AML-193 (cell line): ENCODE measurements at regions not wholly inside any gene's neighbourhood (a gene's known extent, or its start where the extent isn't known, plus 50 kb on each side); places are given as distances from the start of the nearest gene placed in this dataset.

ENCODE experiments used
- DNase-seq, 2 experiments: peaks; one replicate each; lab custom pipeline; 2025; lab: John Stamatoyannopoulos, UW

DNA sequence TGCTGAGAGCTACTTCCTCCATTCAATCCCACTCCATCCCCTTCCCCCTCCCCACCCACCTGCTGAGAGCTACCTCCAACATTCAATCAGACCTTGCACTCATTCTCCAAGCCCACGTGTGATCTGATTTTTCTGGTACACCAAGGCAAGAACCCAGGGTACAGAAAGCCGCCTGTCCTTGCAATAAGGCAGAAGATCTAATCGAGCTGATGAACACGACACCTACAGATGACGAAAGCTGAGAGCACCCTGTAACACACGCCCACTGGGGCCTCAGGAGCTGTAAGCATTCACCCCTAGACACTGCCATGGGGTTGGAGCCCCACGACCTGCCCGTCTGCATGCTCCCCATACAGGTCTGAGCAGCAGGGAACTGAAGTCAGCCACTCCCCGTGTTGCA, 58.3 kb downstream of the TRIML1 start:
- DNase-seq, result no peak

DNA sequence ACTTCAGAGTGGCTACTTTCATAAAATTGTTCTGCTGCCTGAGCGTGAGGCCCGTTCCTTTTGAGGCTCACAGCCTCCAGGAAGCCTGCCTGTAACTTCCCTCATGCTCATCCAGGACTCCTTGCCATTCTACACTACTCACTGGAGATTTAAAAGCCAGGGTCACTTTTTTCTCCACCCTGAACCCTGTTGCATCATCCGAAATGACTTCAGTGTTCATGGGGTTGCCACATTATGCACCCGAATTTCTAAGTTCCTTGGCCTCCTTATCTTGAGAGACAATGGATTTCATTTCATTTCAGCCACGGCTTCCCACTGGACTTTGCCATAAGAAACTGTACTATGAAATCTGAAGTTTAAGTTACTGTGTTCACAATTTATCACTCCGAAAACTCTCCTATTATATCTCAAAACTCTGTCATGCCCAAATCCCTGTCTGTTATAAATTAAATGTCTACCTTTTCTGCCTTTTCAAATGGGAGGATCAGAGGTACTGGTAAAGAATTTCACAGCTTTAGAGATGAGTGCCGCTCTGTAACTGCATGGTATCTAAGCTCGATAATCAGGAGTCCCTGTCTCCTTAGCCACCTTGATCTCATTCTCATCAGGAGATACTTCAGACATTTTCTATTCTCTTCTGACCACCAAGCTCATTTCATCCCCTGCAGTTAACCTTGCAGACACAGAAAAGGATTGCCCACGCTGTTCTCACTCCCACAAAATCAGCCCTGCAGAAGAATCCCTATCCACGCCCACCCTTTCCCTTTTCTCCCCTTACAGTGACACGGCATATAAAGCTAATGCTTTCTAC, 59.9 kb downstream of the TRIML1 start:
- no peak for DNase-seq

DNA sequence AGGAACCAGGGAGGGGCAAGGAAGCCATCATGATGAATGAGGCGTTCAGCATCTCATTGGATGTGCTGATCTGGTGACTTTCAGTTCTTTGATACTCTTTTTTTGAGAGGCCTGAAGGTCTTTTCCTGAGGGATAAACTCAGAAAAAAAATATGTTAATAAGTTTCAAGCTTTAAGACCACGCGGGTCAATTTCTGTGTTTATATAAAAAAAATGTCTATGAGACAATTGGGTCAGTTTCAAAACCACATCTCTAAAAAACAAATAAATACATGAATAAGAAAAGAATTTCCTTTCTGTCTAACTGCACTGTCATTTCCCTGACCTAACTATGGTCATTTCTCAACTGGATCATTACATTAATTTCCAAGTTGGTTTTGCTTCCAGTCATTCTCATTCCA, 62.6 kb downstream of the TRIML1 start:
- DNase-seq, result no peak

DNA sequence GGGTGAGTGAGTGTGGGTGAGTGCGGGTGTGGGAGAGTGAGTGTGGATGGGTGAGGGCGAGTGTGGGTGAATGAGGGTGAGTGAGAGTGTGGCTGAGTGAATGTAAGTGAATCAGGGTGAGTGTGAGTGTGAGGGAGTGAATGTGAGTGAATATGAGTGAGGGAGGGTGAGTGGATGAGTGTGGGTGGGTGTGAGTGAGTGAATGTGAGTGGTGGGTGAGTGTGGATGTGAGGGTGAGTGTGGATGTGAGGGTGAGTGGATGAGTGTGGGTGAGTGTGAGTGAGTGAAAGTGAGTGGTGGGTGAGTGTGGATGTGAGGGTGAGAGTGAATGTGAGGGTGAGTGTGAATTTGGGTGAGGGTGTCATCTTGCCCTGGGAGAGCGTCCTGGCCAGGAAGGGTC, 67.5 kb downstream of the TRIML1 start:
- DNase-seq, result no peak

DNA sequence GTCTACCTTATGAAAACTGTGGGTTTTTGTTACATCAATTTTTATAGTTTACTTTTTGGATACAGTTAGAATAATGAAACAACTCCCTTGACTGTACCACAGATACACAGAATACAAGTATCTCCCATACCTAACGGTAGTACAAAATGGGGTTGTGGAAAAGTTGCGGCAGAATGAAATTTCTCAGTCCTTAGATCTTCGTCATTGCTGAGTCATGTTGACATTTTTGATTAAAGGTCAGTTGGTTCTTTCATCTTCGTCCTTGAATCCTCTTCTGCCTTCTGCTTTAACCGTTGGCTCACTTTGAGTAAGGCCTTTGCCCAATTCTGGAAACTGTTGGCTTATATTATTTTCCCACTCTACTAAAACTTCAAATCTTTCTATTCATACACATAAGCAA, 75.6 kb downstream of the TRIML1 start:
- DNase-seq, result no peak

DNA sequence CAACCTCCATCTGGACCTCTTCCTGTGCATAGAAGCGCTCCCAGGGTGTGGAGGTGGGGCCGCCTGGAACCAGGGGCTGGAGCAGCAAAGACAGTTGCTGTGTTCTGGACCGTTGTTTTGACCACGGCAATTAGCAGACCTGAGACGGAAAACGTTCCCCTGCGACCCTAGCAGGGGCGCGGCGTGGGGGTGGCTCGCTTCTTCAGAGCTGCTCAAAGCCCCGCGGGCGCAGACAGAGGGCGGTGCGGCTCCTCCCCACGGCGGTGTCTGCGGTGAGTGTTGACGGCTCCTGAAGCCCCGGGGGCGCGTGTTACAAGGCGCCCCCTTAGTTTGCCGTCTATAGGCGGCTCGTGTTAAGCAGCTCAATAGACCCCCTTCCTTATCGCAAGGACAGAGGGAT, 79.2 kb downstream of the TRIML1 start:
- no peak for DNase-seq

DNA sequence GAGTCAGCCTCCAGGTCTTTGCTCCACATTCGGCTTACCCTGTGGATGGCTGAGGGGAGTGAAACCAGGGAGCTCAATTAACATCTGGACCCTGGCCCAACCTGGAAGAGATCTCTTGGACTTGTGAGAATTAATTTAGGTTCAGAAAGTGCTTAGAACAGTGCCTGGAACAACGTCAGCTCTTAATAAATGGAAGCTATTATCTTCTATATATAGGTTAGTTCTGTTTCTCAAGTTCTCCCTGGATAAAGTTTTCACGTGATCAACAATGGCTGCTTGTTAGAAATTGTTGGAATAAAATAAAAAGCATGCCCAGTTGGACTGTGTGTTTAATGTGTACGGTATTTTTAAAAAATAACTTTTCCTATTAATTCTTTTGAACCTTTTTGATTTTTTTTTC, 80.8 kb downstream of the TRIML1 start:
- DNase-seq, result no peak

DNA sequence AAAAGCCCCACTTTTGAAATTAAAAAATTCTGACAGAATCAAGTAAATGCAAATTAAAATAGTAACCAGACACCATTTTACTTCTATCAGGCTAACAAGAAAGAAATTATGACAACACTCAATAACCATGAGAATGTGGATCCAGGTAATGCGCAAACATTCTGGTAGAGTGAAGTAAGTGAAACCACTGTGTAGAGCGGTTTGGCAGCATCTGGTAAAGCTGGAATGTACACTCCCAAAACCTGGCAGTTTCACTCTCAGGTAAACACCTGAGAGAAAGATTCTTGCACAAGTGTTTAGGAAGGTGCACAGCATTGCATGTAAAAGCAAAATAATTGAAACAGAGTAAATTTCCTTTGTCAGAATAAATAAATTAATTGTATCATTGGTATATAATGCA, 81.8 kb downstream of the TRIML1 start:
- DNase-seq, result no peak

DNA sequence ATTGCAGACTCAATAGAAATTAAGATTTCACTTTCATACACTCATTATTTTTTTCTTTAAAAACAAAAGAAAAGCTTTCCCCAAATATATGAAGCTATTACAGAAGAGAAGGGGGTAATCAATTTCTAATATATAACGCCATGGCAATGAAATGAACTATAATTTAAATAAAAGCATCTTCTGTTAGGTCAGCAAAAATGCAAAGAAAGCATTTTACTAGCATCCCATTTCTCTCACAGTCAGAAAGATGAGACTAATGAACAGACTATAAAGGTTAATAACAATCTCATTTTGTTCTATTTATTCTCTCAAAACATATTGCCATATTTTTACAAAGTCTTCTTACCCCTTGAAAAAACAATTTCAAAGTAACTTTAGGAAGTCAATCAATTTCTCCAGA, 89.0 kb downstream of the TRIML1 start:
- no peak for DNase-seq

DNA sequence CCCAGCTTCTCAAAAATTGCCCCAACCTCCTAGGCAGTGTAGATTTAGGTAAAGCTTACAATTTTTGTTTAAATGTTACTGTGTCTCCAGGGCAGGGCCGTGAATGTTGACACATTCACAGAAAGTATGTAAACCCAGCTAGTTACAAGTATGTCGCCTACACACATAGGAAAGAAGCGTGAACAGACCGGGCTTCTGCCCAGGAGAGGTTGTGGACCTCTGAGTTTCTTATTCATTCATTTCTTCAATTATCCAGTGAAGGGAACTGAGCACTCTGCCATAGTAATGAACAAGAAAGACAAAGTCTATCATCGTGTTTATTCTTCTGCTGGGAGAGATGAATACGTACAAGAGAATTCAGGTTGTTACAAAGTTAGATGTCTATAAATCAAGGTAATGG, 93.2 kb downstream of the TRIML1 start:
- no peak for DNase-seq

DNA sequence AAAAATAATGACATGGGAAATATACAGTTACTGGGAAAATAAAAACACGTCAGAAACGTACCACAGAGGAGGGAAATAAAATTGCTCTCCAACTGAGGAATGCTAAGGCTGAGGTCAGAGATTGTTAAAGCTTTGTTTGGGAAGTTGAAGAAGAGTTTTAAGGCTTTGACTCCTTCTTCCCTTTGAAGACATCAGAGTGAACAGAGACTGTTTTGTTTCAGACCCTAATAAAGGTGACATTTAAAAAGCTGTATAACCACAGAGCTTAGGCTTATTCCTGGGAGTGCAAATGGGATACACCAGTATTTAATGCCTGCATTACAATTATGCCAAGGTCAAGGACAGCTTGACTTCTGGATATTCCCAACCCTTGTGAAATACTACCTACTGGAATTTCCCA, 102.8 kb downstream of the TRIML1 start:
- no peak for DNase-seq

DNA sequence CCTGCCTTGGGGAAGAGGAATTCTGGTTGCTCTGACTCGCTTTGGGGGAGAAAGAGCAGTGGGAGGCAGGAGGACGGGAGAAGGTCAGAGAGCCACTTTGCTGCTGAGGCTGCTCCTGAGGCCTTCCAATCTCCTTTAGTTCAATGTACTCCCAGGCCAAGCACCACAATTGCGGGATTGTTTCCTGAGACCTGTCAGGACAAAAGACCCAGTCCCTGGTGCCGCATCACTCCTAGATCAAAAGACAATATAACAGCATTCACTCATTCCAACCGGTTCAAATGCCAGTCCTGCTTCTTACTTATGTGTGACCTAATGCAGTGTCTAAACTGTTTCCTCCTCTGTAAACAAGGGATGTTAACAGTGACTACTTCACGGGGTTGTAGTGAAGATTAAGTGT, 106.4 kb downstream of the TRIML1 start:
- DNase-seq, result no peak

DNA sequence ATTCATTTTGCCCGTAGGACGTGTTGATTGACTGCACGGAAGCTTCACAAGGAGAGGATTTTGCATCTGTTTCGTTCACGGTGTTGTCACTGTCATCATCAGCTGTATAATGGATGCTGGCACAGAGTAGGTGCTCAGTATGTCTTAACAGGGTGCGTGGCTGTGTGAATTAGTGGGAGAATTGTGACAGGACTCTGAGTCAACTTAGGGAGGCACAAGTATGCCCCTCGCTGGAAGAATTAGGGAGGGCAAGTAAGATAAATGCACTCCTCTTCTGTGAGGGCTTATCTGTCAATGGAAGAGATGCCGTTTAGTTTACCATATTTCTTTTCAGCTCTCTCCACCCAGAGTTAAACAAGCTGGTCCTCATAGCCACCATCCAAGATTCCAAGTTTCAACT, 107.2 kb downstream of the TRIML1 start:
- no peak for DNase-seq

DNA sequence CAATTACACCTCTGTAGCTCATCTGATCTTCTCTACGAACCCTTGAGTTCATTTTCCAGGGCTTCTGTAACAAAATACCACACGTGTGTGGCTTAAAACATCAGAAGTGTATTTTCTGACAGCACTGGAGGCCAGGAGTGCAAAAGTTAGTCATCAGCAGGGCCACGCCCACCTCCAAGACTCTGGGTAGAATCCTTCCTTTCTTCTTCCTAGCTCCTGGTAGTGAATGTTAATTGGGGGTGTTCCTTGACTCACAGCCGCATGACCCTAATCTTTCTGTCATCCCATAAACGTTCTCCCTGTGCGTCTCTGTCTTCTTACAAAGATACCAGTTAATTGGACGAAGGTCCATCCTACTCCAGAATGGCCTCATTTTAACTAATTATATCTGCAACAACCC, 115.0 kb downstream of the TRIML1 start:
- no peak for DNase-seq

DNA sequence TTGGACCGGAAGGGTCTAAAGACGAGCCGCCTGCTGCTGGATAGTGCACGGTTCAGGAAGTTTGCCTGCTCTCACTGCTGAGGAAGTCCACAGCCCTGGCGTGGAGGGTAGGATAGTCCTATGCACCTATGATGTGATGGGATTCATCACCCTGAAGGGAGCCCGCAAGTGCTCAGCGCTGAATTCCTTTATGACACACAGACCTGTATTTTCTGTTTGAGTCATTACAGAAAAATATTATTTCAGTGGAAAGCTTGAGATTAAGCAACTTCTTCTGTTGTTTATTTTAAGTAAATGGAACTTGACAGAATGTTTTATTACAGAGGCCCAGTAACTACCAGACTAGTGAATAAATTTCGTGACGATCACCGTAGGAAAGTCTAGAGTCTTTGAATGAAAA, 123.2 kb downstream of the TRIML1 start:
- DNase-seq, result no peak

DNA sequence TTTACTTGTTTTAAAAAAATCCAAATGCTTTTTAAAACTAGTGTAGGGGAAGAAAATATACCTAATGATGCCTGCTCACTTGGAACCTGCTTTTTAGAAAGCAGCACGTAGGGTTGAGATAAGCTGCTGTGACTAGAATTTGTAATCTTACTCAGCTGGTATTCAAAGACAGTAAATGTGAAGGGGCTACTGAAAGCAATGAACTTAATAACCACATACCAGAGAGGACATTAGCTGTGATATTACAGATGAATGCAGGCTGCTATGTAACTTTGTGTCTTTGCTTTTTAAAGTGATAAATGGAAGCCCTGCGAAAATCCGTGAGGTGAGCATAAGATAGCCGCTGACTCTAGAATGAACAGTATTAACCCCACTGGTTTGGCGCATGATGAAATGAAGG, 124.1 kb downstream of the TRIML1 start:
- DNase-seq, result no peak

DNA sequence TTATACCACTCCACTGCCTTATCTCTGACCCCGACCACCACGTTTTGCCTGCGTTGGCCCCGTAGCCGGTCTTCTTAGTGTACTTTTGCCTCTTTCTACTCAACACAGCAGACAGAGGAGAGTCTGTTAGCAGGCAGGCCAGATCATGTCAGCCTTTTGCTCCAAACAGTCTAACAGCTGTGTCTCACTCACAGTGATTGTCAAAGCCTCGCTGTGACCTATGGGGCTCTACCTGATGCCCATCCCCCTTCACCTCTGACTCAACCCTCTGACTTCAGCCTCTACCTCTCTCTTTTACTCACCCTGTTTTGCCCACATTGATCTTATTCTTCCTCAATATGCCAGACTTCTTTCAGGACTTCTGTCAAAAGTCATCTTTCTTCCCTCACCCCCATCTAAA, 127.1 kb downstream of the TRIML1 start:
- DNase-seq, result no peak

DNA sequence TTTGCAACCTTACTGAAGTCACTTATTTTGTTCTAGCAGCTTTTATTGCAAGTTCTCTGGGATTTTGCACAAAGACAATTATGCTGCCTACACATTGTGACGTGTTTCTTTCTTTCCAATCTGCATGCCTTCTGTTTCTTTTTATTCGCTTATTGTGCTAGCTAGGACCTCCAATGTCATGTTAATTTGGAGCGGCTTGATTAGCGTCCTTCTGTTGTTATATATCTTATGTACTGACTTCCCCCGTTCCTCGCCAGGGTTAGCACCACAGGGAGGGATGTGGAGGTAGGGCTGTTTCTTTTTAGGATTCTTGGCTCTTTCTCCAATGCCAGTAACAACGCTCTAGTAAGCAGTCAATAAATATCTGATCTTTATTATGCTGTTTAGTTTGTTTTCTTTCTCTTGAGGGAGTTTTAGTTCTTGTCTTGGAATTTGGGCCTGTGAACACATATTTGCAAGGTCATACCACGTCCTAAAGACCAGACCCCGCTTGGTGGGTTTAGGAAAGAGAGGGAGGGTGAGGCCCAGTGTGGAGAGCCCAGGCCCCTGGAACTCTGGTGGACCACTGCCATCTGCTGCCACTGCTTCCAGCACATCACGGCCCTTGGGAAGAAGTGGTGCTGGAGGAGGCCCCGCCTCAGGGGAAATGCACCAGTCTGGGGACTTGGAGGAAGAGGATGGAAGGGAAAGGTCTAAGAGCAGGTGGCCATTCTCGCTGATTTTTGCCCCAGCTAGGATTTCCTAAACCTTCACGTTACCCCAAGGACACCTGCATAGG, 129.1 kb downstream of the TRIML1 start:
- DNase-seq, result no peak

DNA sequence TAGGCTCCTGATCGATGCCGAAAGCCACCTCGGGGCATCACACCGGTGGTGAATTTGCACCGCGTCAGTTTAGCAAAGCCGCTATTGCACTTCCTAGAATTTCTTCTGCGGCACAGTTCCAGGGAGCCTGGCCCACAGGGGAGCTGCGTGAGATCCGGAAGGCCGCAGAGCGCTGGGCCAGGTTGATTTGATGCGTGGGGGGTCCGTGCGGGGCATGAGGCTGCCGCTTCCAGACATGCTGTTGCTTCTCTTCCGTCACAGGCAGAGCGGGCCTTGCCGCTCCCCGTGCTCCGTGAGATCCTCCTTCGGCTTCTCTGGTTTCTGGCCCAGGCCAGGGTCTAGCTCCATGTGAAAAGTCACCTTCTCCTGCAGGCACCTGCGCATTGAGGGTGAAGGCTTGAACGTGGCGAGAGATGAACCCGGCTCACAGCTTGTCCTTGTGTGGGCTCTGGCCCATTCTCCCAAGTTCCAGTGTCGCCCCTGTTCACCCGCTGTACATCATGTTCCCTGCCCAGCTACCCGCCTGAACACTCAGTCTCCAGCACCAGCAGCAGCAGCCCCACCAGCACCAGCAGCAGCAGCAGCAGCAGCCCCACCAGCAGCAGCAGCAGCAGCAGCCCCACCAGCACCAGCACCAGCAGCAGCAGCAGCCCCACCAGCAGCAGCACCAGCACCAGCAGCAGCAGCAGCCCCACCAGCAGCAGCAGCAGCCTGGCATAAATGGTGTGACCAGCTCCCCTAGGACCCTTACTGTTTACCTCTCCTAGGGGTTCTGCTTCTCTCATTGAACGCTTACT, 131.2 kb downstream of the TRIML1 start:
- DNase-seq, result no peak

DNA sequence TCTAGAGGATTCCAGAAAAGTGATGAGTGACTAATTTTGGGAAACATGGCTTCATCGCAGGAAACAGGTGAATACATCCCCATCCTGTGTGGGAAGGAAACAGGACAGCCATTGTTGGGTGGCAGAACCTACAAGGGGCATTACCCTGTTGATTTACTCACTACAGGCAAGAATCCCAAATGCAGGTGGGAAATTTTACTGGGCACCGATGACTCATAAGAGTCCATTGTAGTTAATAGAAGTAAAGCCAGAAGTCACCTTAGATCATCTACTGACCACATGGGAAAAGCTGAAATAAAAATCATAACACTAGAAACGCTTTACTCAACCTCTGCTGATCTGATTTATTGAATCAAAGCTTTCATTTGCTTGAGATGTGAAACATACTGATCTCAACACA, 136.4 kb downstream of the TRIML1 start:
- DNase-seq, result no peak

DNA sequence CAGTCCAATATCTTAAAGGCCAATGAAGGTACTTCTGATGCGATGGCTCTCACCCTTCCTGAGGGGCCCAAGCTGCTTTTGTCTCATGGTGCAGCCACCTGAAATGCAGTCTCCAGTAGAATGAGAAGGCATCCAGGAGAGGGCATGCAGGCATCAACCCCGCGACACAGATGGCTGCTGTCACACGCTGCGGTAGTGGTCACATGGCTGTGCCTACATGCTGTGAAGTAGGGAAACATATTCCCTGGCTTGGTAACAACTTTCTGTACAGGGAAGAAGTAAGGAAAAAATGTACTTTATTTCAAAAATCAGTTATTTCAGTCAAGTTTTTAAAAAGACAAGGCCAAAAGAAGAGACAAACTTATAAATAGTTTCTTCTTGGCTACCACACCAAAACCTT, 139.9 kb downstream of the TRIML1 start:
- no peak for DNase-seq

DNA sequence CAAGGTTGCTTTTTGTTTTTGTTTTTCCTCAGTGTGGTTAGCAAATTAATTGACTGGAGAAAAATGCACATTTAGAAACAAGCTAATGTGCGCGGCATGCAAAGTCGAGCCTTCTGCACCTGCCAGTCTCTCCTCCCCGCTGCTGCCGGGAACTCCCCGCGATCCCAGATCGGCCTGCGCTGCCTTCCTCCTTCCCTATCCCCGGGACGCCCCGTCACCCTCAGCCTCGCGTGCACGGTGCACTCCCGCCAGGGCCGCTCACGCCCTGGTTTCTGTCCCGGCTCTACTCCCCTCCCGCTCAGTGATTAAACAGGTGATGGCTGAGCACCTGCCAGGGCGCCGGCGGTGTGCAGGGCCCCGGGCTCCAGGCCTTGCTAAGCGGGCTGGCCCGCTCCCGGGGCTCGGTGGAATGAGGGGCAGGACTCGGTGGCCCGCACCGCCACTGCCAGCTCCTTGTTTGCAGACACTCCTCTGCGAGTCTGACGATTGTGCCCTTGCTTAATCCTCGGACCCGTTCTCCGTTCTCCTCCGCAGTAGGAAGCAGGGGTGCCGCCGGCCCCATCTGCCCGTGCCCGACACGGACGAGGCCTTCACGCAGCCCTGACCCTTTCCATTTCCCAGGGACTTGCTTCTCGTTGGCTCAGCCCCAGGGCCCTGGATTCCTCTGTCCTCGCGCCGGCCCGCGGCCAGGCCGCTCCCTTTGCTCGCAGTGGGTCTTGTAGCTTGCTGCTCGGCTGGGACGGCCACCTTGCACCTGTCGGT, 143.4 kb downstream of the TRIML1 start:
- no peak for DNase-seq
